Renal cortex interstitium (tissue), 11 donors: ENCODE measurements at regions not wholly inside any gene's neighbourhood (a gene's known extent, or its start where the extent isn't known, plus 50 kb on each side); places are given as distances from the start of the nearest gene placed in this dataset.
"Not testable (repeated sequence)": the region's sequence is repeated elsewhere in the genome, so short reads cannot be mapped to it uniquely, and the experiment has no call there.

Source experiments
- DNase-seq, 11 donors: peaks; one replicate each; pipeline ENCODE4 v3.0.0-alpha.2; 2013; ENCODE audit warnings: low read depth in 9 of 11, low spot score in 4 of 11; ENCODE audit errors: extremely low read depth in 1 of 11

- DNase-seq = no peak
Observed at GRCh38 chr10:52573347-52573746, 199.2 kb downstream of the MBL2 start.

- DNase-seq = no peak
Observed at GRCh38 chr10:52574697-52575096, 197.9 kb downstream of the MBL2 start.

- no peak for DNase-seq
Observed at GRCh38 chr10:52577047-52577446, 195.5 kb downstream of the MBL2 start.

- no peak for DNase-seq
Observed at GRCh38 chr10:52578871-52579405, 193.6 kb downstream of the MBL2 start.

- not testable (repeated sequence) for DNase-seq
Observed at GRCh38 chr10:52581636-52582035, 190.9 kb downstream of the MBL2 start.

- no peak for DNase-seq
Observed at GRCh38 chr10:52583336-52583735, 189.2 kb downstream of the MBL2 start.

- no peak for DNase-seq
Observed at GRCh38 chr10:52586710-52587109, 185.9 kb downstream of the MBL2 start.

- no peak for DNase-seq
Observed at GRCh38 chr10:52597189-52597863, 175.3 kb downstream of the MBL2 start.

GRCh38 chr10:52598936-52599335 is 173.6 kb downstream of the MBL2 start:
- DNase-seq = no peak

- DNase-seq = no peak
Observed at GRCh38 chr10:52599551-52600200, 172.9 kb downstream of the MBL2 start.

- not testable (repeated sequence) for DNase-seq
Observed at GRCh38 chr10:52604131-52604530, 168.5 kb downstream of the MBL2 start.

GRCh38 chr10:52609071-52609470 is 163.5 kb downstream of the MBL2 start:
- DNase-seq = no peak

GRCh38 chr10:52609626-52610240 is 162.9 kb downstream of the MBL2 start:
- DNase-seq = no peak

GRCh38 chr10:52615331-52615730 is 157.3 kb downstream of the MBL2 start:
- DNase-seq = no peak

GRCh38 chr10:52615756-52616394 is 156.7 kb downstream of the MBL2 start:
- no peak for DNase-seq

- no peak for DNase-seq
Observed at GRCh38 chr10:52616395-52616764, 156.2 kb downstream of the MBL2 start.

- no peak for DNase-seq
Observed at GRCh38 chr10:52617346-52617745, 155.2 kb downstream of the MBL2 start.

- no peak for DNase-seq
Observed at GRCh38 chr10:52619052-52619451, 153.5 kb downstream of the MBL2 start.

GRCh38 chr10:52621635-52622079 is 150.9 kb downstream of the MBL2 start:
- DNase-seq = no peak

GRCh38 chr10:52623761-52624160 is 148.8 kb downstream of the MBL2 start:
- DNase-seq = no peak
